ENCODE measurements at regions not wholly inside any gene's neighbourhood (a gene's known extent, or its start where the extent isn't known, plus 50 kb on each side); places are given as distances from the start of the nearest gene placed in this dataset.

DNA sequence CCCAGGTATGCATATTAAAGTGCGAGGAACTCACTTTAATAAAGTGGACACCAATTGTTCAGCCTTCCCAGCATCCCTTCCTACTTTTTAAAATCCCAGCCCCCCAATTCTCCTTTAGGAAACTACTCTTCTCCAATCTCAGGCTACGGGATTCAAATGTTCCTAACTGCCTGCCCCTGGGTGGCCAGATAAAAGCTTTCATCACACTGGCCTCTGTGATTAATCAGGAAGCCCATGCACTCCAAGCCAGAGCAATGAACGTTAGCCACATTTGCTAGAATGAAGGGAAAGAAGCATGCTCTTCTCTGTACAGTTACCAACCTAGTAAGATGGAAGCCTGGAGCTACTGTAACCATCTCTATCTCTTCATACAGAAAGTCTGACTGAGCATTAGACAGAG, 250.3 kb upstream of the UBE2E2 start:
- TF ChIP-seq, protein P1, sequence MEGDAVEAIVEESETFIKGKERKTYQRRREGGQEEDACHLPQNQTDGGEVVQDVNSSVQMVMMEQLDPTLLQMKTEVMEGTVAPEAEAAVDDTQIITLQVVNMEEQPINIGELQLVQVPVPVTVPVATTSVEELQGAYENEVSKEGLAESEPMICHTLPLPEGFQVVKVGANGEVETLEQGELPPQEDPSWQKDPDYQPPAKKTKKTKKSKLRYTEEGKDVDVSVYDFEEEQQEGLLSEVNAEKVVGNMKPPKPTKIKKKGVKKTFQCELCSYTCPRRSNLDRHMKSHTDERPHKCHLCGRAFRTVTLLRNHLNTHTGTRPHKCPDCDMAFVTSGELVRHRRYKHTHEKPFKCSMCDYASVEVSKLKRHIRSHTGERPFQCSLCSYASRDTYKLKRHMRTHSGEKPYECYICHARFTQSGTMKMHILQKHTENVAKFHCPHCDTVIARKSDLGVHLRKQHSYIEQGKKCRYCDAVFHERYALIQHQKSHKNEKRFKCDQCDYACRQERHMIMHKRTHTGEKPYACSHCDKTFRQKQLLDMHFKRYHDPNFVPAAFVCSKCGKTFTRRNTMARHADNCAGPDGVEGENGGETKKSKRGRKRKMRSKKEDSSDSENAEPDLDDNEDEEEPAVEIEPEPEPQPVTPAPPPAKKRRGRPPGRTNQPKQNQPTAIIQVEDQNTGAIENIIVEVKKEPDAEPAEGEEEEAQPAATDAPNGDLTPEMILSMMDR (IDR thresholded peaks at IDR 0.05 in 2 of 3, conservative IDR thresholded peaks at IDR 0.05 in 1 of 3; ENCODE audit: insufficient read depth in 2 of 3, low read depth in 1 of 3, low read length in 3 of 3): no peak
- TF ChIP-seq KLF16 (IDR thresholded peaks at IDR 0.05): no peak
